ENCODE measurements at regions not wholly inside any gene's neighbourhood (a gene's known extent, or its start where the extent isn't known, plus 50 kb on each side); places are given as distances from the start of the nearest gene placed in this dataset.

DNA sequence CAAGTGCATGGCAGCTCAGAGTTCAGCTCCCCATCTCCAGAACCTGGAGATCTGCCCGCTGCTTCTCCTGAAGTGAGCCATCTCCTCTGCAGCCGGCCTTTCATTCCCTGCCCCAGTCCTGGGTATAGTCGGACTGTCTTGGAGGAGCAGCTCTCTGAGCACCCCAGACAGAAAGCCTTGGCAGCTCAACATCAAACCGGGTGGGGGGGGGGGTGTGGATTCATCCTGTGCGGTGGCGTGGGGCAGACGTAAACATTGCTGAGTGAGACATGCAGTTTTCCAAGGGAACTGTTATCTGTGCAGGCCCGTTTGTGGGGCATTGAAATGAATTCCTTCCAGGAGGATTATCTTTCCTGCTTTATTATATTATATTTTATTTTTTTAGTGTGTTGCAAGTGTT, 125.9 kb upstream of the MYCN start:
- Histone ChIP-seq H3K4me1 (no peaks in the 10 kb centered on the region), H3K27me3 (no peaks in the 10 kb centered on the region), H3K4me3 (no peak overlapping the region), H3K36me3 (no peaks in the 10 kb centered on the region), H3K27ac (no peak overlapping the region), H3K9me3 (no peaks in the 10 kb centered on the region)
- DNase-seq: no peak
- TF ChIP-seq POLR2A (IDR thresholded peaks at IDR 0.05): no peak
- TF ChIP-seq, protein P1, sequence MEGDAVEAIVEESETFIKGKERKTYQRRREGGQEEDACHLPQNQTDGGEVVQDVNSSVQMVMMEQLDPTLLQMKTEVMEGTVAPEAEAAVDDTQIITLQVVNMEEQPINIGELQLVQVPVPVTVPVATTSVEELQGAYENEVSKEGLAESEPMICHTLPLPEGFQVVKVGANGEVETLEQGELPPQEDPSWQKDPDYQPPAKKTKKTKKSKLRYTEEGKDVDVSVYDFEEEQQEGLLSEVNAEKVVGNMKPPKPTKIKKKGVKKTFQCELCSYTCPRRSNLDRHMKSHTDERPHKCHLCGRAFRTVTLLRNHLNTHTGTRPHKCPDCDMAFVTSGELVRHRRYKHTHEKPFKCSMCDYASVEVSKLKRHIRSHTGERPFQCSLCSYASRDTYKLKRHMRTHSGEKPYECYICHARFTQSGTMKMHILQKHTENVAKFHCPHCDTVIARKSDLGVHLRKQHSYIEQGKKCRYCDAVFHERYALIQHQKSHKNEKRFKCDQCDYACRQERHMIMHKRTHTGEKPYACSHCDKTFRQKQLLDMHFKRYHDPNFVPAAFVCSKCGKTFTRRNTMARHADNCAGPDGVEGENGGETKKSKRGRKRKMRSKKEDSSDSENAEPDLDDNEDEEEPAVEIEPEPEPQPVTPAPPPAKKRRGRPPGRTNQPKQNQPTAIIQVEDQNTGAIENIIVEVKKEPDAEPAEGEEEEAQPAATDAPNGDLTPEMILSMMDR (IDR thresholded peaks at IDR 0.05): no peak

DNA sequence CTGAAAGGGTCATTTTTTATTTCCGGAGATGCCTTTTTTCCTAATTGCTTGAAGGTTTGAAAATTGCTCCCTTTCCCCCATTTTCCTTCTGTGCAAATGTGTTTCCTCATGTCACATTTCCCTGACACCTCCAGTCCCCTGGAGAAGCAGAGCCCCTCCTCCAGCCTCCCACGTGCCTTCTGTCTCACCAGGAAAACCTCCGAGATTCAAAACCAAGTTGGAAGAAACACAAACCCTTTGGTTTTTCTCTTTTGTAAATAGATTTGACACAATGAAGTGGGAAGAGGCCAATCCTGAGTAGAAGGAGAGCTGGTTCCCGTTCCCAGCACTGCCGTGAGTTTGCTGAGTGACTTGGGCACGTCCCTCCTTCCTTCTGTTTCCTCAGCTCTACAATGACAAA, 125.4 kb upstream of the MYCN start:
- Histone ChIP-seq H3K36me3 (no peaks in the 10 kb centered on the region), H3K4me3 (no peak overlapping the region), H3K4me1 (no peaks in the 10 kb centered on the region), H3K27me3 (no peaks in the 10 kb centered on the region), H3K27ac (no peak overlapping the region), H3K9me3 (no peaks in the 10 kb centered on the region)
- no peak for DNase-seq
- TF ChIP-seq POLR2A (IDR thresholded peaks at IDR 0.05): no peak
- TF ChIP-seq, protein P1 (IDR thresholded peaks at IDR 0.05): no peak

DNA sequence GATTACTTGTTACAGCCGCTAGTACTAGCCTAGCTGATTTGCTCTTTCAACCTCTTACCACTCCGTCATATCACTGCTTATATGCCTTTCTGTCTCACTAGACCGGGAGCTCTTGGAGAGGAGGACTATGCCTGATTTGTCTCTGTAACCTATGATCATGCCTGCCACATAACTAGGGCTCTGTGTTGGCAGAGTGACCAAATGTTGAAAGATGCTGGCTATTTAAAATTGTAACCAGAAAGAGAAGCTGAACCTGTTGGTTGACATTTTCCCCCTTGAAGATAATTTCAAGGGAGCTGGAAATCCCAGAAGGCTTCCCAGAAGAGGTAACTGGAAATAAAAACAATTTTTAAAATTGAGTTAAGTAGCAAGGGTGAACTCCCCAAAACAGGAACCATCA, 124.1 kb upstream of the MYCN start:
- Histone ChIP-seq H3K9me3 (no peaks in the 10 kb centered on the region), H3K4me1 (no peaks in the 10 kb centered on the region), H3K4me3 (no peak overlapping the region), H3K27me3 (no peaks in the 10 kb centered on the region), H3K36me3 (no peaks in the 10 kb centered on the region), H3K27ac (no peak overlapping the region)
- TF ChIP-seq, protein P1 (IDR thresholded peaks at IDR 0.05): no peak
- TF ChIP-seq POLR2A (IDR thresholded peaks at IDR 0.05): no peak
- DNase-seq: no peak

DNA sequence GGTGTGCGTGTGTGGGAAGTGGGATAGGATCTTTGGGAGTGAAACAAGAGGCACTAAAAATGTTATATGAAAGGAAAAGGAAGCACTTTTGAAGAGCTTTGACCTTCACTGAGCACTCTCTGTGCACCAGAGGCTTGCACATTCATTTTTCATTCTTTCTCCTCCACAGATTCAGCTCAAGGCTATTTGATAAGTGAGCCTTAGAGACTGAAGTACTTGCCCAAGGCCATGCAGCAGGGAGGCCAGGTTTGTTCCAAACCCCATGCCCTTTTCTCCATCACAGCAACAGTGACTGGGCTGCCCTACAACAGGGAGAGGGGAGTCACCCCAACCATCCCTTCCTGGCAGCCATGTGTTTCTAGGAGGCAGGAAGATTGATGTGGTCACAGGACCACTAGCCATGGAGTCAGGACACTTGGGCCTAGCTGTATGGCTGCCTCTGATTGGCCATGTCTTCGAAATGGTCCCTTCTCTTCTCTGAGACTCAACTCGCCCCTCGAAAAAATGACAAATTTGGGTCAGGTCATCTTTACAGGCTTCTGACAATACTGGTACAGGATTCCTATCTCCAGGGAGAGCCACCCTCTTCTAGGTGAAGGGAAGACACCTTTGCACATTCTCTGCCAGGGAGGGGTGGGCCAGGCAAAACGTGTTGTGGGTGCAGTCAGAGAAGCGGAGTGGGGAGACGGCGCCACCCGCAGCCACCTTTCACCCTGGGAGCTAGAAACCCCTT, 123.5 kb upstream of the MYCN start:
- H3K9me3 ChIP-seq: no peaks in the 10 kb centered on the region
- no peak for DNase-seq
- no peaks in the 10 kb centered on the region for H3K36me3 ChIP-seq
- no peaks in the 10 kb centered on the region for H3K4me1 ChIP-seq
- TF ChIP-seq, protein P1 (IDR thresholded peaks at IDR 0.05): no peak
- no peak for TF ChIP-seq POLR2A (IDR thresholded peaks at IDR 0.05)
- H3K27ac ChIP-seq: no peak overlapping the region
- H3K4me3 ChIP-seq: no peak overlapping the region
- H3K27me3 ChIP-seq: no peaks in the 10 kb centered on the region

DNA sequence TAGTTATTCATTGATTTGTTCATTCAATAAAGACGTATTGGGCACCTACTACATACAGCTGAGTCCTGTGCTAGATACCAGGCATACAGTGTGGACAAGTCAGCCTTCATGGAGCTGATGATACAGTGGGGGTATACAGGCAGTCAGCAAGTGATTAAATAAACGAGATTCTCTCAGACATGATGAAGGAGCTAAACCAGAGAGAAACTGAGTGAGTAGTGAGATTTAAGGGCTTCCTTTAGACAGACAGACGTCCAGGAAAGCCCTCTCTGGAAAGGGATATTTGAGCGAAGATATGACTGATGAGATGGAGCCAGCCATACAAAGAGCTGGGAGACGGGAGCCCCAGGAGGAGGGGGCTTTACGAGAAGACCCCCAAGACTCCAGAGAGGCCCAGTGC, 122.6 kb upstream of the MYCN start:
- Histone ChIP-seq H3K27ac (no peak overlapping the region), H3K9me3 (no peaks in the 10 kb centered on the region), H3K4me1 (no peaks in the 10 kb centered on the region), H3K4me3 (no peak overlapping the region), H3K27me3 (no peaks in the 10 kb centered on the region), H3K36me3 (no peaks in the 10 kb centered on the region)
- TF ChIP-seq POLR2A (IDR thresholded peaks at IDR 0.05): no peak
- TF ChIP-seq, protein P1 (IDR thresholded peaks at IDR 0.05): no peak
- no peak for DNase-seq

Data from Peyer's patch (tissue), 4 donors.